C4-2B (cell line): ENCODE measurements at regions not wholly inside any gene's neighbourhood (a gene's known extent, or its start where the extent isn't known, plus 50 kb on each side); places are given as distances from the start of the nearest gene placed in this dataset.

Source experiments
- ZFX ChIP-seq: fragments of 450-650 bp; IDR thresholded peaks from 2 replicates; pipeline ENCODE4 v1.6.1; 2017
- TF ChIP-seq, protein P1 (sequence below): fragments of 450-650 bp; conservative IDR thresholded peaks from 2 replicates; pipeline ENCODE4 v1.5.1; 2017; ENCODE audit warnings: mild to moderate bottlenecking

GRCh38 chr1:203996126-203996525 is 76.8 kb upstream of the SOX13 start:
- TF ChIP-seq, protein P1, sequence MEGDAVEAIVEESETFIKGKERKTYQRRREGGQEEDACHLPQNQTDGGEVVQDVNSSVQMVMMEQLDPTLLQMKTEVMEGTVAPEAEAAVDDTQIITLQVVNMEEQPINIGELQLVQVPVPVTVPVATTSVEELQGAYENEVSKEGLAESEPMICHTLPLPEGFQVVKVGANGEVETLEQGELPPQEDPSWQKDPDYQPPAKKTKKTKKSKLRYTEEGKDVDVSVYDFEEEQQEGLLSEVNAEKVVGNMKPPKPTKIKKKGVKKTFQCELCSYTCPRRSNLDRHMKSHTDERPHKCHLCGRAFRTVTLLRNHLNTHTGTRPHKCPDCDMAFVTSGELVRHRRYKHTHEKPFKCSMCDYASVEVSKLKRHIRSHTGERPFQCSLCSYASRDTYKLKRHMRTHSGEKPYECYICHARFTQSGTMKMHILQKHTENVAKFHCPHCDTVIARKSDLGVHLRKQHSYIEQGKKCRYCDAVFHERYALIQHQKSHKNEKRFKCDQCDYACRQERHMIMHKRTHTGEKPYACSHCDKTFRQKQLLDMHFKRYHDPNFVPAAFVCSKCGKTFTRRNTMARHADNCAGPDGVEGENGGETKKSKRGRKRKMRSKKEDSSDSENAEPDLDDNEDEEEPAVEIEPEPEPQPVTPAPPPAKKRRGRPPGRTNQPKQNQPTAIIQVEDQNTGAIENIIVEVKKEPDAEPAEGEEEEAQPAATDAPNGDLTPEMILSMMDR = no peak
- TF ChIP-seq ZFX = no peak
